GM12878 (cell line): ENCODE measurements at regions not wholly inside any gene's neighbourhood (a gene's known extent, or its start where the extent isn't known, plus 50 kb on each side); places are given as distances from the start of the nearest gene placed in this dataset.

Source experiments
- ATAC-seq: fragments of 200-7000 bp; cut with Tn5 transposase; 3 replicates; pipeline ENCODE4 v1.9.1; 2020; ENCODE audit warnings: mild to moderate bottlenecking, moderate library complexity
- BruUV-seq: library from RNA; stranded (reverse); fragments of 400-500 nt; replicated peaks from 2 replicates; lab custom pipeline; 2021; lab: Mats Ljungman, UMichigan
- CTCF ChIA-PET: fragments of 300-600 bp; sonication (Branson Sonifier 250); formaldehyde crosslinking; extraction: SDS; loops from one replicate; lab custom pipeline; 2021; ENCODE audit warnings: inconsistent platforms; lab: Yijun Ruan, JAX
- POLR2A ChIA-PET: fragments of 350-600 bp; formaldehyde crosslinking; extraction: SDS; loops from one replicate; lab custom pipeline; 2021; ENCODE audit warnings: inconsistent platforms; lab: Charles Lee
- RAD21 ChIA-PET: fragments of 300-600 bp; sonication (Branson Sonifier 250); formaldehyde crosslinking; loops from one replicate; lab custom pipeline; 2023; ENCODE audit warnings: antibody characterized with exemption; ENCODE audit not compliant: unreplicated experiment; lab: Charles Lee
- SMC1A ChIA-PET: fragments of 300-600 bp; sonication (Branson Sonifier 250); formaldehyde crosslinking; loops from one replicate; lab custom pipeline; 2023; ENCODE audit not compliant: unreplicated experiment, uncharacterized antibody; lab: Charles Lee
- DNase-seq: peaks from one replicate; pipeline ENCODE4 v3.0.0-alpha.2; 2011; ENCODE audit warnings: low read depth, low spot score
- FAIRE-seq: peaks from 3 replicates; lab custom pipeline; 2011; peaks lifted over from hg19 to GRCh38; lab: Jason Lieb, UNC
- H2AFZ ChIP-seq: 2 replicates; pipeline ENCODE4 v1.6.0; 2011; ENCODE audit warnings: low read depth, low read length, control low read depth; ENCODE audit not compliant: control insufficient read depth
- H3K27ac ChIP-seq: 2 replicates; pipeline ENCODE4 v1.5.1; 2011; ENCODE audit warnings: control low read depth; ENCODE audit not compliant: control insufficient read depth, insufficient read depth
- H3K27me3 ChIP-seq, 2 experiments: replicated peaks in 1 of 2; 2 replicates each; pipeline versions ENCODE4 v1.6.0 to v1.6.1; 2011; ENCODE audit warnings: low read length in 1 of 2; ENCODE audit not compliant: control insufficient read depth in 2 of 2, insufficient read depth in 2 of 2
- H3K36me3 ChIP-seq, 2 experiments: 2 replicates each; pipeline ENCODE4 v1.5.1; 2011; ENCODE audit warnings: low read length in 1 of 2; ENCODE audit not compliant: control insufficient read depth in 2 of 2, insufficient read depth in 2 of 2
- H3K4me1 ChIP-seq: 2 replicates; pipeline ENCODE4 v1.6.1; 2011; ENCODE audit warnings: mild to moderate bottlenecking, low read length, moderate library complexity, mixed read lengths; ENCODE audit not compliant: control insufficient read depth, insufficient read depth
- H3K4me2 ChIP-seq: 2 replicates; pipeline ENCODE4 v1.6.0; 2011; ENCODE audit warnings: control low read depth; ENCODE audit not compliant: control insufficient read depth, insufficient read depth
- H3K4me3 ChIP-seq: fragments of 200-600 bp; sonication (generic); 2 replicates; pipeline ENCODE4 v1.5.1; 2016
- H3K79me2 ChIP-seq: 2 replicates; pipeline ENCODE4 v1.6.0; 2011; ENCODE audit warnings: low read length; ENCODE audit not compliant: control insufficient read depth, insufficient read depth
- H3K9ac ChIP-seq: 2 replicates; pipeline ENCODE4 v1.8.0; 2011; ENCODE audit warnings: low read length, control low read depth, mixed read lengths; ENCODE audit not compliant: control insufficient read depth, insufficient read depth
- H3K9me3 ChIP-seq: replicated peaks from 3 replicates; pipeline ENCODE4 v1.5.1; 2011; ENCODE audit warnings: mild to moderate bottlenecking, low read length; ENCODE audit not compliant: control insufficient read depth, insufficient read depth
- H4K20me1 ChIP-seq: 2 replicates; pipeline ENCODE4 v1.6.0; 2011; ENCODE audit not compliant: control insufficient read depth, insufficient read depth
- ATF7 ChIP-seq: fragments of 450-650 bp; IDR thresholded peaks from 2 replicates; pipeline ENCODE4 v1.6.1; 2016; ENCODE audit warnings: low read depth, mild to moderate bottlenecking
- ELK1 ChIP-seq: IDR thresholded peaks from 2 replicates; pipeline ENCODE4 v1.6.1; 2012; ENCODE audit warnings: low read depth, low read length, improper control_type of control experiment
- EP300 ChIP-seq, 2 experiments: fragments of 150-350 bp in 1 of 2; IDR thresholded peaks; 2 replicates each; pipeline ENCODE4 v1.6.1; 2011 to 2012; ENCODE audit warnings: low read depth in 2 of 2, low read length in 2 of 2, borderline replicate concordance in 1 of 2, improper control_type of control experiment in 1 of 2, inconsistent platforms in 1 of 2; ENCODE audit not compliant: control insufficient read depth in 1 of 2
- ESRRA ChIP-seq: IDR thresholded peaks from 2 replicates; pipeline ENCODE4 v1.6.1; 2012; ENCODE audit warnings: mild to moderate bottlenecking, low read length, improper control_type of control experiment
- FOS ChIP-seq: IDR thresholded peaks from 3 replicates; pipeline ENCODE4 v1.6.1; 2011; ENCODE audit warnings: borderline replicate concordance; ENCODE audit not compliant: insufficient read length; ENCODE audit errors: extremely low read depth
- IKZF1 ChIP-seq: fragments of 450-650 bp; conservative IDR thresholded peaks from 2 replicates; pipeline ENCODE4 v1.6.1; 2017; ENCODE audit warnings: antibody characterized with exemption, mild to moderate bottlenecking
- JUNB ChIP-seq: IDR thresholded peaks from 2 replicates; pipeline ENCODE4 v1.6.1; 2016; ENCODE audit warnings: antibody characterized with exemption, mild to moderate bottlenecking
- MEF2B ChIP-seq: fragments of 450-650 bp; IDR thresholded peaks from 2 replicates; pipeline ENCODE4 v1.6.1; 2018; ENCODE audit warnings: mild to moderate bottlenecking, moderate library complexity; ENCODE audit not compliant: partially characterized antibody, poor library complexity, severe bottlenecking
- MTA2 ChIP-seq: fragments of 450-650 bp; IDR thresholded peaks from 2 replicates; pipeline ENCODE4 v1.6.1; 2016; ENCODE audit warnings: low read depth, mild to moderate bottlenecking, moderate library complexity
- NR2C1 ChIP-seq: fragments of 450-650 bp; IDR thresholded peaks from 2 replicates; pipeline ENCODE4 v1.6.1; 2017; ENCODE audit warnings: antibody characterized with exemption, mild to moderate bottlenecking, moderate library complexity
- NR2C2 ChIP-seq: IDR thresholded peaks from 2 replicates; pipeline ENCODE4 v1.6.1; 2011; ENCODE audit warnings: borderline replicate concordance, low read depth; ENCODE audit not compliant: control insufficient read depth, insufficient read length
- SIN3A ChIP-seq: IDR thresholded peaks from 2 replicates; pipeline ENCODE4 v1.6.1; 2012; ENCODE audit warnings: low read depth, low read length, improper control_type of control experiment
- SMC3 ChIP-seq: IDR thresholded peaks from 2 replicates; pipeline ENCODE4 v1.6.1; 2011; ENCODE audit warnings: low read length, improper control_type of control experiment, borderline replicate concordance
- SUZ12 ChIP-seq: fragments of 200-600 bp; sonication (generic); IDR thresholded peaks from one replicate; pipeline ENCODE4 v1.6.1; 2018; ENCODE audit warnings: antibody characterized with exemption, mild to moderate bottlenecking; ENCODE audit not compliant: unreplicated experiment
- TCF3 ChIP-seq: IDR thresholded peaks from 2 replicates; pipeline ENCODE4 v1.6.1; 2012; ENCODE audit warnings: low read depth, mild to moderate bottlenecking, low read length, borderline replicate concordance; ENCODE audit not compliant: insufficient read depth
- YBX1 ChIP-seq: fragments of 450-650 bp; IDR thresholded peaks from 2 replicates; pipeline ENCODE4 v1.6.1; 2016; ENCODE audit warnings: antibody characterized with exemption
- ZNF274 ChIP-seq: IDR thresholded peaks from one replicate; pipeline ENCODE4 v1.8.0; 2011; ENCODE audit not compliant: insufficient read length, insufficient read depth
- ZNF592 ChIP-seq: fragments of 450-650 bp; IDR thresholded peaks from 2 replicates; pipeline ENCODE4 v1.6.1; 2017; ENCODE audit warnings: mild to moderate bottlenecking, moderate library complexity
- WGBS: methylation state at CpG from one replicate; pipeline ENCODE4 v1.1.6; 2016; ENCODE audit warnings: low lambda C conversion rate; ENCODE audit not compliant: insufficient replicate concordance, insufficient coverage; ENCODE audit errors: missing lambda C conversion rate; 5-methylcytosine and 5-hydroxymethylcytosine counted together
- in situ Hi-C: fragments of 300-500 bp; cut with MboI; formaldehyde crosslinking; loops from 9 replicates; pipeline ENCODE4 v1.14.3; 2018; ENCODE audit warnings: mixed read lengths
- intact Hi-C: fragments of 100-400 bp; cut with micrococcal nuclease; formaldehyde crosslinking; loops from one replicate; pipeline ENCODE4 v1.14.2; 2022; ENCODE audit not compliant: unreplicated experiment

- in situ Hi-C loops, result no loop called here
- no peaks in the 10 kb centered on the region for H3K4me1 ChIP-seq
- H3K9me3 ChIP-seq, result no peaks in the 10 kb centered on the region
- no peak overlapping the region for H3K4me3 ChIP-seq
- ChIA-PET SMC1A (interaction anchor here (0.8 kb wide), 1 partner anchor 43 kb away, joined by 3 read pairs; no protein-coding TSS in a partner anchor), CTCF (interaction anchor here (0.6 kb wide), 1 partner anchor 319 kb away, joined by 3 read pairs; no protein-coding TSS in a partner anchor), RAD21 (no interaction called here), POLR2A (no interaction called here)
- no peaks in the 10 kb centered on the region for H4K20me1 ChIP-seq
- 14% methylated on average over 3 of the region's 3 CpGs for WGBS
- no TSS peak for BruUV-seq
- no peak overlapping the region for H3K4me2 ChIP-seq
- H3K27ac ChIP-seq, result no peak overlapping the region
- no peak overlapping the region for H3K9ac ChIP-seq
- FAIRE-seq (no peak), DNase-seq (no peak), ATAC-seq (no peak)
- intact Hi-C loops, result no loop called here
- H2AFZ ChIP-seq, result no peak overlapping the region
- H3K36me3 ChIP-seq, result no peaks in the 10 kb centered on the region
- no peaks in the 10 kb centered on the region for H3K27me3 ChIP-seq
- no peaks in the 10 kb centered on the region for H3K79me2 ChIP-seq
- TF ChIP-seq ZNF592 (no peak), MTA2 (no peak), FOS (no peak), IKZF1 (no peak), ZNF274 (no peak), TCF3 (no peak), SMC3 (no peak), JUNB (no peak), ATF7 (no peak), NR2C1 (no peak), MEF2B (no peak), ESRRA (no peak), EP300 (IDR thresholded peaks at IDR 0.05; ENCODE audit: borderline replicate concordance in 1 of 2, control insufficient read depth in 1 of 2, low read depth in 2 of 2, low read length in 2 of 2) (no peak), SUZ12 (no peak), SIN3A (no peak), ELK1 (no peak), NR2C2 (no peak), YBX1 (no peak)
Measured at GRCh38 chr13:109868578-109869311, 82.4 kb upstream of the IRS2 start.
